A549 (cell line): ENCODE measurements at regions not wholly inside any gene's neighbourhood (a gene's known extent, or its start where the extent isn't known, plus 50 kb on each side); places are given as distances from the start of the nearest gene placed in this dataset.

Experiments
- CHD2 ChIP-seq: fragments of 150-350 bp; IDR thresholded peaks from 2 replicates; pipeline ENCODE4 v1.6.1; 2014; ENCODE audit warnings: low read length; ENCODE audit not compliant: partially characterized antibody
- ESRRA ChIP-seq: fragments of 150-350 bp; IDR thresholded peaks from 2 replicates; pipeline ENCODE4 v1.6.1; 2014; ENCODE audit warnings: mild to moderate bottlenecking, low read length, borderline replicate concordance
- RAD21 ChIP-seq, 2 experiments: fragments of >200 bp in 1 of 2; sonication (Bioruptor Twin) in 1 of 2; formaldehyde crosslinking in 1 of 2; IDR thresholded peaks in 1 of 2; conservative IDR thresholded peaks in 1 of 2; 2 replicates in 1 of 2; 3 replicates in 1 of 2; pipeline ENCODE4 v1.6.1; 2012 to 2018; ENCODE audit warnings: inconsistent platforms in 1 of 2
- RCOR1 ChIP-seq: fragments of 150-350 bp; IDR thresholded peaks from 2 replicates; pipeline ENCODE4 v1.6.1; 2014; ENCODE audit warnings: antibody characterized with exemption, low read length, low read depth
- TF ChIP-seq, protein P1 (sequence below): fragments of >200 bp; sonication (Bioruptor Twin); formaldehyde crosslinking; IDR thresholded peaks from 3 replicates; pipeline ENCODE4 v1.5.1; 2016

DNA sequence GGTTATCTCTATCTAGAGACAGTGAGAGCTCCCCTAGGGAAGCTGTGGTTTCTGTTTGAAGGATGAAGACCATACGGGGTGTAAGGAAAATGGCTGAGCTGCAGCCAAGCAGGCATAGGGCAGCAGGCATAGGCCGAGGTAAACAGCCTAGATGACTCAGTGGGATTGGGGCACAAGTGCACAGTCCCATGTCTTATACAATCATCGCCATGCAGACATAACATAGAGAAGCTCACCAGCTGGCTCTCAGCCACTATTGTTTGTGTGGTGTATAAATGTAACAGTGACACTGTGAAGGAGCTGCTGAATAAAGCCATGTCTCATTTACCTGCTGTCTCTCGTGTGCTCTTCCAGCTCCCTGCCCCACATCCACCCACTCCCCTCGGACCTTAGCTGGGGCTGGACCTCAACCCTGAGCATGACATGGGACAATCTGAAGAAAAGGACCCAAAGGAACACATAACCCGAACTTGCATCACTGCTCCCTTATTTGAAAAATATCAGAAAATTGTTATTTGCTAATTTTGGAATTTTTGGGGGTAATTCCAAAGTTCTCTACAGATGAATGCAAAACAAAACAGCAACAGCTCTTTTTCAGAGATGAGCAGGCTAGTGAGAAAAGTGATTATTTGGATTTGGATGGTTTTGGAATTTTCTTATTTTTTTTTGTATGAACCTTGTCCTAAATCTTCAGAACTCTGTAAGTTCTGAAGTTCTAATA lies 582.7 kb downstream of the REEP3 start:
- TF ChIP-seq RCOR1 (no peak), ESRRA (no peak), CHD2 (no peak), RAD21 (conservative IDR thresholded peaks at IDR 0.05 in 1 of 2, IDR thresholded peaks at IDR 0.05 in 1 of 2) (no peak)
- TF ChIP-seq, protein P1, sequence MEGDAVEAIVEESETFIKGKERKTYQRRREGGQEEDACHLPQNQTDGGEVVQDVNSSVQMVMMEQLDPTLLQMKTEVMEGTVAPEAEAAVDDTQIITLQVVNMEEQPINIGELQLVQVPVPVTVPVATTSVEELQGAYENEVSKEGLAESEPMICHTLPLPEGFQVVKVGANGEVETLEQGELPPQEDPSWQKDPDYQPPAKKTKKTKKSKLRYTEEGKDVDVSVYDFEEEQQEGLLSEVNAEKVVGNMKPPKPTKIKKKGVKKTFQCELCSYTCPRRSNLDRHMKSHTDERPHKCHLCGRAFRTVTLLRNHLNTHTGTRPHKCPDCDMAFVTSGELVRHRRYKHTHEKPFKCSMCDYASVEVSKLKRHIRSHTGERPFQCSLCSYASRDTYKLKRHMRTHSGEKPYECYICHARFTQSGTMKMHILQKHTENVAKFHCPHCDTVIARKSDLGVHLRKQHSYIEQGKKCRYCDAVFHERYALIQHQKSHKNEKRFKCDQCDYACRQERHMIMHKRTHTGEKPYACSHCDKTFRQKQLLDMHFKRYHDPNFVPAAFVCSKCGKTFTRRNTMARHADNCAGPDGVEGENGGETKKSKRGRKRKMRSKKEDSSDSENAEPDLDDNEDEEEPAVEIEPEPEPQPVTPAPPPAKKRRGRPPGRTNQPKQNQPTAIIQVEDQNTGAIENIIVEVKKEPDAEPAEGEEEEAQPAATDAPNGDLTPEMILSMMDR: no peak
